Activated CD8-positive, alpha-beta T cell treated with anti-CD3 and anti-CD28 coated beads for 36 hours (primary cell): ENCODE measurements at regions not wholly inside any gene's neighbourhood (a gene's known extent, or its start where the extent isn't known, plus 50 kb on each side); places are given as distances from the start of the nearest gene placed in this dataset.

Experiments
- ATAC-seq: fragments of 200-7000 bp; cut with Tn5 transposase; one replicate; pipeline ENCODE4 v1.10.0; 2021; ENCODE audit warnings: mild to moderate bottlenecking, moderate library complexity
- CTCF ChIA-PET: fragments of 350-600 bp; sonication (Branson Sonifier 250); formaldehyde crosslinking; loops from one replicate; lab custom pipeline; 2021; ENCODE audit warnings: antibody characterized with exemption; lab: Charles Lee
- POLR2A ChIA-PET: fragments of 350-600 bp; sonication (Branson Sonifier 250); formaldehyde crosslinking; loops from one replicate; lab custom pipeline; 2021; ENCODE audit warnings: antibody characterized with exemption; lab: Charles Lee
- DNase-seq: peaks from one replicate; pipeline ENCODE4 v3.0.0-alpha.2; 2020
- H3K27ac Mint-ChIP-seq: one replicate; pipeline ENCODE4 v1.8.0; 2021; ENCODE audit warnings: mild to moderate bottlenecking, mixed read lengths
- H3K27me3 Mint-ChIP-seq: one replicate; pipeline ENCODE4 v1.8.0; 2021; ENCODE audit warnings: mixed read lengths
- H3K36me3 Mint-ChIP-seq: one replicate; pipeline ENCODE4 v1.8.0; 2021; ENCODE audit warnings: low read depth, mixed read lengths
- H3K4me1 Mint-ChIP-seq: one replicate; pipeline ENCODE4 v1.8.0; 2021; ENCODE audit warnings: low read depth, mixed read lengths
- H3K4me3 Mint-ChIP-seq: one replicate; pipeline ENCODE4 v1.8.0; 2021; ENCODE audit warnings: mild to moderate bottlenecking, moderate library complexity, mixed read lengths
- H3K9me3 Mint-ChIP-seq: one replicate; pipeline ENCODE4 v1.8.0; 2021; ENCODE audit warnings: mixed read lengths
- intact Hi-C: fragments of 100-400 bp; cut with micrococcal nuclease; formaldehyde crosslinking; loops from one replicate; pipeline ENCODE4 v1.10.0; 2022
- TF ChIP-seq, protein P1 (sequence below): fragments of 200-600 bp; IDR thresholded peaks from one replicate; pipeline ENCODE4 v1.8.0; 2022; ENCODE audit warnings: antibody characterized with exemption, mild to moderate bottlenecking

DNA sequence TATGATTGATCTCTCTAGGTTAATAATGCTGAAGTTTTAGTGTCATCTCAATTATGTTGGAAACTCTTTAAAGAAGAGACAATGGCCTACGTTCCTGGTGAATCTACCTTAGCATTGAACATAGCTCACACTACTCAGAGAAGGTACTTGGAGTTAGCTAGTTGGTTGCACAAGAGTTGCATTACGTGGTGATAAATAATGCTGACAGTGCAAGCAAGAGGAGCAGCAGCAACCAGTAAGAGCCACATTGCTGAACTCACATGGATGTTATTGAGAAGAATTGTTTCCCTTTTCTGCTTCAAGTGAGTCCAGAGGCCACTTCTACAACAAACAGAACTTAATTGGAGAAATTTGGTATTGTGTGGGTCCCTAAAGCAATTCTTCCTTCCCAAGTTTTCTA, 737.1 kb downstream of the TDRD15 start:
- ChIA-PET CTCF (no interaction called here), POLR2A (no interaction called here)
- H3K27me3 Mint-ChIP-seq, result no peaks in the 10 kb centered on the region
- H3K36me3 Mint-ChIP-seq, result no peaks in the 10 kb centered on the region
- ATAC-seq (no peak), DNase-seq (no peak)
- H3K27ac Mint-ChIP-seq, result no peak overlapping the region
- H3K4me3 Mint-ChIP-seq, result no peak overlapping the region
- intact Hi-C loops, result no loop called here
- TF ChIP-seq, protein P1, sequence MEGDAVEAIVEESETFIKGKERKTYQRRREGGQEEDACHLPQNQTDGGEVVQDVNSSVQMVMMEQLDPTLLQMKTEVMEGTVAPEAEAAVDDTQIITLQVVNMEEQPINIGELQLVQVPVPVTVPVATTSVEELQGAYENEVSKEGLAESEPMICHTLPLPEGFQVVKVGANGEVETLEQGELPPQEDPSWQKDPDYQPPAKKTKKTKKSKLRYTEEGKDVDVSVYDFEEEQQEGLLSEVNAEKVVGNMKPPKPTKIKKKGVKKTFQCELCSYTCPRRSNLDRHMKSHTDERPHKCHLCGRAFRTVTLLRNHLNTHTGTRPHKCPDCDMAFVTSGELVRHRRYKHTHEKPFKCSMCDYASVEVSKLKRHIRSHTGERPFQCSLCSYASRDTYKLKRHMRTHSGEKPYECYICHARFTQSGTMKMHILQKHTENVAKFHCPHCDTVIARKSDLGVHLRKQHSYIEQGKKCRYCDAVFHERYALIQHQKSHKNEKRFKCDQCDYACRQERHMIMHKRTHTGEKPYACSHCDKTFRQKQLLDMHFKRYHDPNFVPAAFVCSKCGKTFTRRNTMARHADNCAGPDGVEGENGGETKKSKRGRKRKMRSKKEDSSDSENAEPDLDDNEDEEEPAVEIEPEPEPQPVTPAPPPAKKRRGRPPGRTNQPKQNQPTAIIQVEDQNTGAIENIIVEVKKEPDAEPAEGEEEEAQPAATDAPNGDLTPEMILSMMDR, result no peak
- no peaks in the 10 kb centered on the region for H3K4me1 Mint-ChIP-seq
- H3K9me3 Mint-ChIP-seq, result peaks cover 7% of the 10 kb centered on the region

DNA sequence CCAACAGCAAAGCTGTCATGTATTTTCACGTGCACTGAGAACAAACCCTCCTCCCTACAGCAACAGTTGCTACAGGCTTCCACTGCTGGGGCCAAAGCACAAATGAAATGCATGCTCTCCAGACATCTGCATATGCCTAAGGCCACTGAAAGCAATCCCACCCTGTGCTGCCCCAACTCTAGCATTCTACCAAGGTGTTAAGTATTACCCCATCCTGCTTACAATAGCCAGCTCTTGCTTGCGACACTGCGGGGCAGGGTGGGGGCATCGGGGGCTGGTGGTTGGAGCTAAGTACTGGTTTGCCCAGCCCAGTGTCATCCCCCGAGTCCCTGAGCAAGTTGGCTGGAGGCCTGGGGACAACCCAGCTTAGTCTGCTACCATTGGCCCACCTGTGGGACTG, 742.5 kb downstream of the TDRD15 start:
- Mint-ChIP-seq H3K9me3 (peaks cover 8% of the 10 kb centered on the region), H3K36me3 (no peaks in the 10 kb centered on the region), H3K4me3 (no peak overlapping the region), H3K27ac (no peak overlapping the region), H3K4me1 (no peaks in the 10 kb centered on the region), H3K27me3 (no peaks in the 10 kb centered on the region)
- ChIA-PET CTCF (no interaction called here), POLR2A (no interaction called here)
- TF ChIP-seq, protein P1, result no peak
- no peak for ATAC-seq
- intact Hi-C loops, result no loop called here
- no peak for DNase-seq

DNA sequence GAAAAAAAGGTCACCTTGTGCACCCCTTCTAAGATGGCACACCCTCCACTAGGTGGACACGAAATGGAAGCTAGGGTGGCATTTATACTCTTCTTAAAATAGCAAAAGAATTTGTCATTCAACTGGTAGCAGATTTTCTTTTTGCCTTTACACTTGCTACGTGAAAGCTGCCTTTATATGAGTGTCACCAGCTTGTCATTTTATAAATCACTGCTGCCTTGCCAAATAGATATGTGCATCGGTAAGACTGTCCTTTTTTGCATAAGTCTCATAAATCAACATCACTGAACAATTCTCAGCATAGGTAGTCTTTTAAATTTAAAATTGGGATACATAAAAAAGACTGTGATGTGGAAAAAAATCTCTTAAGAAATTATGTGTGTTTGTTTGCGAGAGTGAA, 764.1 kb downstream of the TDRD15 start:
- no peak for ATAC-seq
- ChIA-PET CTCF (no interaction called here), POLR2A (no interaction called here)
- no peak for DNase-seq
- Mint-ChIP-seq H3K27me3 (no peaks in the 10 kb centered on the region), H3K27ac (no peak overlapping the region), H3K4me1 (no peaks in the 10 kb centered on the region), H3K36me3 (no peaks in the 10 kb centered on the region), H3K9me3 (peaks cover 4% of the 10 kb centered on the region), H3K4me3 (no peak overlapping the region)
- intact Hi-C loops, result no loop called here
- TF ChIP-seq, protein P1, result no peak

DNA sequence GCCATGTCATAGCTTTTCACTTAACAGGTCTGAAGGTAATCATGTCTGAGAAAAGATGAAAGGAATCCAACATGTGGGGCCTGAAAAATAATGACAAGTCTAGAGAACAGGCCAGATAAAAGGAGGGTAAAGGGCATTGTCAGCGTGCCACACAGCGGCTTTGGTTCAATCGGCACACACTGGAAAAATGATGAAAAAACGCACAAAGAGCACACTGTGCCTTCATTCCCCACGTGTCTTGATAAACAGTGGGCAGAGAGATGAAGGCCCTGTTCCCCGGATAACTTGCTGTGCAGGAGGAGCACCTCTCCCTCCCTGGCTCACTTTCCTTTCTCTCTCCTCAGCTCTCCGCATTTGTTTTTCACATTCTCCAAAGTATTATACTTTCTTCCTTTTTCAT, 766.3 kb downstream of the TDRD15 start:
- no peak for ATAC-seq
- Mint-ChIP-seq H3K27ac (no peak overlapping the region), H3K36me3 (no peaks in the 10 kb centered on the region), H3K4me3 (no peak overlapping the region), H3K27me3 (no peaks in the 10 kb centered on the region), H3K4me1 (no peaks in the 10 kb centered on the region), H3K9me3 (peaks cover 2% of the 10 kb centered on the region)
- ChIA-PET POLR2A (no interaction called here), CTCF (no interaction called here)
- TF ChIP-seq, protein P1, result no peak
- DNase-seq, result no peak
- intact Hi-C loops, result no loop called here

- ChIA-PET CTCF (no interaction called here), POLR2A (no interaction called here)
- no peaks in the 10 kb centered on the region for H3K4me1 Mint-ChIP-seq
- H3K27me3 Mint-ChIP-seq, result no peaks in the 10 kb centered on the region
- TF ChIP-seq, protein P1, result no peak
- peaks cover 2% of the 10 kb centered on the region for H3K9me3 Mint-ChIP-seq
- no peak overlapping the region for H3K4me3 Mint-ChIP-seq
- no peaks in the 10 kb centered on the region for H3K36me3 Mint-ChIP-seq
- no peak overlapping the region for H3K27ac Mint-ChIP-seq
- ATAC-seq (no peak), DNase-seq (no peak)
- intact Hi-C loops, result no loop called here
Measured at GRCh38 chr2:21890716-21891115, 766.9 kb downstream of the TDRD15 start.
